ENCODE measurements at regions not wholly inside any gene's neighbourhood (a gene's known extent, or its start where the extent isn't known, plus 50 kb on each side); places are given as distances from the start of the nearest gene placed in this dataset.

GRCh38 chr4:186948361-186949242 is 224.9 kb upstream of the FAT1 start:
- H3K36me3 ChIP-seq (ENCODE audit: low read depth), result no peaks in the 10 kb centered on the region
- TF ChIP-seq CTCF (IDR thresholded peaks at IDR 0.05; ENCODE audit: poor library complexity, severe bottlenecking), result peak; percentile 46

GRCh38 chr4:186949847-186950246 is 226.2 kb upstream of the FAT1 start:
- Histone ChIP-seq H3K27me3 (ENCODE audit: insufficient read depth, poor library complexity, severe bottlenecking) (no peaks in the 10 kb centered on the region), H3K27ac (ENCODE audit: poor library complexity, severe bottlenecking) (no peak overlapping the region), H3K36me3 (ENCODE audit: low read depth) (no peaks in the 10 kb centered on the region), H3K4me3 (ENCODE audit: severe bottlenecking) (no peak overlapping the region), H3K9me3 (ENCODE audit: severe bottlenecking) (no peaks in the 10 kb centered on the region), H3K4me1 (ENCODE audit: insufficient read depth, poor library complexity, severe bottlenecking) (no peaks in the 10 kb centered on the region)
- DNase-seq (ENCODE audit: low spot score) (no peak), ATAC-seq (ENCODE audit: low read depth) (no peak)
- no peak for TF ChIP-seq CTCF (IDR thresholded peaks at IDR 0.05; ENCODE audit: poor library complexity, severe bottlenecking)

More at GRCh38 chr4:186948361-186949242, 224.9 kb upstream of the FAT1 start:
- H3K27ac ChIP-seq (ENCODE audit: poor library complexity, severe bottlenecking), result no peak overlapping the region
- no peak overlapping the region for H3K4me3 ChIP-seq (ENCODE audit: severe bottlenecking)
- H3K4me1 ChIP-seq (ENCODE audit: insufficient read depth, poor library complexity, severe bottlenecking), result no peaks in the 10 kb centered on the region
- no peaks in the 10 kb centered on the region for H3K27me3 ChIP-seq (ENCODE audit: insufficient read depth, poor library complexity, severe bottlenecking)
- no peaks in the 10 kb centered on the region for H3K9me3 ChIP-seq (ENCODE audit: severe bottlenecking)
- ATAC-seq (ENCODE audit: low read depth) (peak; percentile 35; the same call in 1 of the 3 replicates), DNase-seq (ENCODE audit: low spot score) (no peak)

GRCh38 chr4:186952709-186953108 is 229.1 kb upstream of the FAT1 start:
- DNase-seq (ENCODE audit: low spot score) (no peak), ATAC-seq (ENCODE audit: low read depth) (no peak)
- H3K4me3 ChIP-seq (ENCODE audit: severe bottlenecking), result no peak overlapping the region
- peaks cover under 1% of the 10 kb centered on the region for H3K4me1 ChIP-seq (ENCODE audit: insufficient read depth, poor library complexity, severe bottlenecking)
- H3K9me3 ChIP-seq (ENCODE audit: severe bottlenecking), result no peaks in the 10 kb centered on the region
- no peak overlapping the region for H3K27ac ChIP-seq (ENCODE audit: poor library complexity, severe bottlenecking)
- H3K27me3 ChIP-seq (ENCODE audit: insufficient read depth, poor library complexity, severe bottlenecking), result no peaks in the 10 kb centered on the region
- no peaks in the 10 kb centered on the region for H3K36me3 ChIP-seq (ENCODE audit: low read depth)
- TF ChIP-seq CTCF (IDR thresholded peaks at IDR 0.05; ENCODE audit: poor library complexity, severe bottlenecking), result no peak

- ATAC-seq (ENCODE audit: low read depth) (no peak), DNase-seq (ENCODE audit: low spot score) (no peak)
- no peaks in the 10 kb centered on the region for H3K27me3 ChIP-seq (ENCODE audit: insufficient read depth, poor library complexity, severe bottlenecking)
- H3K36me3 ChIP-seq (ENCODE audit: low read depth), result no peaks in the 10 kb centered on the region
- TF ChIP-seq CTCF (IDR thresholded peaks at IDR 0.05; ENCODE audit: poor library complexity, severe bottlenecking), result no peak
- H3K9me3 ChIP-seq (ENCODE audit: severe bottlenecking), result no peaks in the 10 kb centered on the region
- no peak overlapping the region for H3K4me3 ChIP-seq (ENCODE audit: severe bottlenecking)
- H3K4me1 ChIP-seq (ENCODE audit: insufficient read depth, poor library complexity, severe bottlenecking), result peaks cover 8% of the 10 kb centered on the region
- H3K27ac ChIP-seq (ENCODE audit: poor library complexity, severe bottlenecking), result no peak overlapping the region
Measured at GRCh38 chr4:186953599-186954260, 230.1 kb upstream of the FAT1 start.

Data from RWPE2 (cell line).